HS-5 (cell line): ENCODE measurements at regions not wholly inside any gene's neighbourhood (a gene's known extent, or its start where the extent isn't known, plus 50 kb on each side); places are given as distances from the start of the nearest gene placed in this dataset.
"Not testable (repeated sequence)": the region's sequence is repeated elsewhere in the genome, so short reads cannot be mapped to it uniquely, and the experiment has no call there.

ENCODE experiments used
- DNase-seq: peaks from one replicate; pipeline ENCODE4 v3.0.0-alpha.2; 2012; ENCODE audit warnings: low read depth

DNA sequence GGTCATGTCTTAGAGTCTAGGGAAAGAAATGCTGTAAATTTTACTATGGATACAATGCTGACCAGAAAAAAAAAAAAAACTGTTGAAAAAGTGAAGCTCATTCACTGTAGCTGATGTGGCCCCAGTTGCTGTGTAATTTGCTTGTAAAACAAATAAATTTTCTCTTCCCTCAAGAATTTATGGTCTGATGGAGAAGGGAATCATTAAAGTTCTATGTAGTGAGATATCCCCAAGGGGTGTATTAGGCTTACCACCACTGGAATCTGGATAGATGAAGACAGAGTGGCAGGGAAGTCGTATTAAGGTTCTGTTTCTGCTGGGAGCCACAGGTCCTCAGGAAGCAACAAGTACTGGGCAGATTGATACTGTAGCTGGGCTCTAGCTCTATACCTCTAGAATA lies 860.0 kb downstream of the LTN1 start:
- DNase-seq, result no peak

GRCh38 chr21:28127175-28127785 lies 865.4 kb downstream of the LTN1 start:
- DNase-seq, result no peak

- DNase-seq, result no peak
These were observed 866.0 kb downstream of the LTN1 start for GRCh38 chr21:28126521-28127174.

DNA sequence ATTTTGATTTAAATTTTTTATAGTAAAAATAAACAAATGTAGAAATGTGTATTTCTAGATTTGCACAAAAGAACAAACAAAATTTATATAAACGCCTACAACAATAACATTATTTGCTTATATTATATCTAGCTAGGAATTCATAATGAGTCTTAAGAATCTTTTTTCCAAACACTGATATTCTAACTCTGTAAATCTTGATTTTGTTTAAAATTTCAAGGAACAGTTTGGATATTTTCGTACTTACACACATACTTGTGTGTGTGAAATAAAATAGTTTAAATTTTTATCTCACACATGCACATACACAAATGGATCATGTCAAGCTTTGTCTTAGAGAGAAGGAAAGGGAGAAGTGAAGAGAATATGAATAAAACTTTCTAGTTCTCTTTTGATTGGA lies 868.1 kb downstream of the LTN1 start:
- DNase-seq, result no peak

DNA sequence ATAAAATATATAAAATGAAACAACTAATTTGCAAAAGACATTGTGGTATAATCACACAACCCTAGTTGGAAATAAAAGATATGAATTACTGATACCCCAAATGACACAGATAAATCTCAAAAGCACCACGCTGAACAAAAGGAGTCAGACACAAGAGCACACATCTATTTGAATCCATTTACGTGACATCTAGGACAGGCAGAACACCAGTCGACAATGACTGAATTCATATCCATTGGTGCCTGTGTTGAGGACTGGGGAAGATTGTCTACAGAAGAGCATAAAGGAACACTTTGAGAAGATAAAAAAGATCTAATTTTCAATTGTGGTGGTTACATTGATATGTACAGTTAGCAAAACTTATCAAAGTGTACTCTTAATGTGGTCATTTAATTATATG lies 874.1 kb downstream of the LTN1 start:
- DNase-seq, result no peak

- not testable (repeated sequence) for DNase-seq
These were observed 877.7 kb downstream of the LTN1 start for GRCh38 chr21:28114986-28115385.

GRCh38 chr21:28113718-28114117 lies 879.0 kb downstream of the LTN1 start:
- DNase-seq, result no peak

GRCh38 chr21:28112511-28112910 lies 880.2 kb downstream of the LTN1 start:
- DNase-seq, result no peak

DNA sequence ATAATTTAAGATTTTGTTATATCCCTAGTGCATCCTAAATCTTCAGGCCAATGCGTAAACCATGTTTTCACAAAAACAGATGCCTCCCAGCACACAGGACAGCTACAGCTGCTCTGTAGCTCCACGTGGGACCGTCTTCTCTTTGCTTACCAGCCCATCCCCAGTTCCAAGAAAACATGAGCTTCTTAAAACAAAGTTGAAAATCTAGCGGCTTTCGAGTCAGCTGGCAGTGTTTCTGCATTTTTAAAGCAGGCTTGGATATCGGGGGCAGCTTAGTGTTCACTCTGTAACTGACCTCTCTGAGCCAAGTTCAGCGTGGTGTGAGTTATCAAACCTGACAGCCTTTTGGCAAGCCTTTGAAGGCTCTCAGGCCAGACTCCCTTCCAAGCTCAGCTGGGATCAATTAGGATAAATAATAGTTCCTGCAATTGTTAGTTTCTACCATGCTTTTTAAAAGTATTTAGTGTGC lies 881.5 kb downstream of the LTN1 start:
- no peak for DNase-seq

DNA sequence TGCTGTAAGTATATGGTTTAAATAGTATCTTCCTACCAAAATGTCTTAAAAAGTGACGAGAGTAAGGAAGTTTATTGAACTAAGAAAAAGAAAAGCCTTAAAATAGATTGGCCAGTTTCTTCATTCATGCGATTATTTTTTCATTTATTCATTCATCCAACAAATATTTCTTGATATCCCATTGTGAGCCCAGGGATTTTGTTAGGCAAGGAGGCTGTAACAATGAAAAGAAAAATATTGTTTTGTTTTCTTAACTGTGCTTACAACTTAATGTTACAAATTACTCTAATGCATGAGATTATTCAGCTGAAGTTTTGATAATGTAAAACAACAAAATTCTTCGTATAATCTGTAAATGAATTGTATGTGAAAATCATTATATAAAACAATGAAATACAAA lies 882.0 kb downstream of the LTN1 start:
- no peak for DNase-seq

DNA sequence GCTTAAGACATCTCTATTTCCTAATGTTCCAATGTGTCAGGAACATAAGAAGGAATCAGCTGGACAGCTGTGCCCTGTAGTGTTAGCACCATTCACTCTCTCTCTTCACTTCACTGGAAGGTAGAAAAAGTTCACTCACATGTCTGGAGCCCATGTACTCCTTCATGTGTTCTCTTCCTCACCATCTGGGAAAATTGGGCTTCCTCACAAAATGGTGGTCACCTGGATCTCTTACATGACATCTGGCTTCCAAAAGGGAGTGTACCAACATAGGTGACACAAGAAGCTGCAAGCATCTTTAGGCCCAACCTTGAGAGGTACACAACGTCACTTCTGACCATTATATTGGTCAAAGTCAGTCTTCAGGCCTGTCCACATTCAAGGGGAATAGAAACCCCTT lies 882.6 kb downstream of the LTN1 start:
- no peak for DNase-seq

DNA sequence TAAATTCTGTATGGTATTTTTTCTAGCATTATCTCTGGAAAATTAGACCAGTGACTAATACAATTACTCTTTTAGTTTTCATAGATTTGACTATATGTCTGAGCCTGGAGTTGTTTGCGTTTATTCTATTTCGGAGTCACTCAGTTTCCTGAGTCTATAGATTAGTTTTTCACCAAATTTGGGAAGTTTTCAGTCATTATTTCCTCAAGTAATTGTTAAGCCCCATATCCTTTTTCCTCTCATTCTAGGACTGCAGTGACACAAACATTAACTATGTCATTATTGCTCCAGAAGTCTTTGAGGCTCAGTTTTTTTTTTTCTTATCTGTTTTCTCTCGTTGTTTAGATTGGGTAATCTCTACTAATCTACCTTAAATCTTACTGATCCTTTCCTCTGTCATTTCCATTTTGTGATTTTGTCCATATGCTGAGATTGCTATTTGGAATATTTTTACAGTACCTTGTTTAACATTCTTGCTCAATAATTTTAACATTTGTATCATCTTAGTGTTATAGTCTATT lies 886.2 kb downstream of the LTN1 start:
- DNase-seq, result no peak

DNA sequence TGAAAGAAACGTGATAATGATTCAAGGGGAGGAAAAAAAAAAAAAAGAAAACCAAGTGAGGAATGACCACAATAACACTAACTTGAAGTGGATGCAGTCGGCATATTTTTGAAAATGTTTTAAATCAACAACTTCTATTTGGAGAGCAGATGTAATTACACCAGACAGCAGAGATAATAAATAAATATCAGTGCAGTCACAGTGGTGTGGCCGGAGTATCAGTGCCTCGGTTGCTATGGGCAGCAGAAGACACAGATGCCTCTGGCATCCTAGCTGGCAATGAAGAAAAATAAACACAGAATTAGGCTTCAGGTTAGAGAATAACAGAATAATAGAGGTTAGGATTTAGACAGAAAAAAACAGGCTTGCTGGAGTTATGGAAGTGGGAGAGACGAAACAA lies 888.3 kb downstream of the LTN1 start:
- no peak for DNase-seq

- no peak for DNase-seq
These were observed 892.3 kb downstream of the LTN1 start for GRCh38 chr21:28100366-28100765.

DNA sequence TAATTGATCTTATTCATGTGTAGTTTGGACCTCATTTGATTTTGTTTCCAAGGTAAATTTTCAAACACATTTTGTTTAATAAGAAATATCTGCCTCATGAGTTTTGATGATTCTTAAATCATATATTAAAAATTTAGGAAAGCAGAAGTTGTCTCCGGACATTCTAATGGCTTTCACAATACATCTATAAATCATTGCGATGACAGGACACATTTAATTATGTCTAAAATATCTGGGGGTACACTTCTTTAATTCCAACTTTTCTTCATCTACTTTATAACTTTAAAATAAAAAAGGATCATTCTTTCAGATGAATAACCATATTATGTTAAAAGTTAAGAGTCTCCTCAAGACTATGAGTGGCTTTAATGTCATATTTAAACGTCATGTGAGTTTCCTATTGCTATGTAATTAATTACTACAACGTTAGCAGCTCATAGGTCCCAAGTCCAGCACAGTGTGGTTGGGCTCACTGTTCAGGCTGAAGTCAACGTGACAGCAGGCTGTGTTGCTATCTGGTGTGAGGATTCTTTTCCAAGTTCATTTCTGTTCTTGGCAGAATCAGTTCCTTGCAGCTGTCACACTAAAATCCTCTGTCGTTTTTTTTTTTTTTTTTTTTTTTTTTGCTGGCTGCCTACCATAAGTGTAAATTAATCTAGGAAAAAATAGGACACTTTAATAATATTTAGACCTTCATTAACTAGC lies 893.5 kb downstream of the LTN1 start:
- no peak for DNase-seq

- no peak for DNase-seq
These were observed 901.2 kb downstream of the LTN1 start for GRCh38 chr21:28091466-28091865.

GRCh38 chr21:28090546-28090945 lies 902.1 kb downstream of the LTN1 start:
- DNase-seq, result no peak

- DNase-seq, result no peak
These were observed 902.9 kb downstream of the LTN1 start for GRCh38 chr21:28089599-28090441.

DNA sequence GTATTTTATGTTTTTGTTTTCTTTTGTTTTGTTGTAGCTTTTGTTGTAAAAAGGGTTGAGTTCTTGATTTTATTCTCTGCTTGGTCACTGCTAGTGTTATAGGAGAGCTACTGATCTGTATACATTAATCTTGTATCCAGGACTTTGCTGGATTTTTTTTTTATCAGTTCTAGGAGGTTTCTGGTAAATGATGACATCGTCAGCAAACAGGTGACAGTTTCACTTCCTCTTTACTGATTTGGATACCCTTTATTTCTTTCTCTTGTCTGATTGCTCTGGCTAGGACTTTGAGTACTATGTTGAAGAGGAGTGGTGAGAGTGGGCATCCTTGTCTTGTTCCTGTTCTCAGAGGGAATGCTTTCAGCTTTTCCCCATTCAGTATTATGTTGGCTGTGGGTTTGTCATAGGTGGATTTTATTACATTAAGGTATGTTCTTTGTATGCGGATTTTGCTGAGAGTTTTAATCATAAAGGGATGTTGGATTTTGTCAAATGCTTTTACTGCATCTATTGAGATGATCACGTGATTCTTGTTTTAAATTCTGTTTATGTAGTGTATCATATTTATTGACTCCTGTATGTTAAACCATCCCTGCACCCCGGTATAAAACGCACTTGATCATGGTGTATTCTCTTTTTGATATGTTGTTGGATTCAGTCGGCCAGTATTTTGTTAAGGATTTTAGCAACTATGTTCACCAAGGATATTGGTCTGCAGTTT lies 905.7 kb downstream of the LTN1 start:
- DNase-seq, result no peak

GRCh38 chr21:28084951-28085350 lies 907.7 kb downstream of the LTN1 start:
- no peak for DNase-seq

DNA sequence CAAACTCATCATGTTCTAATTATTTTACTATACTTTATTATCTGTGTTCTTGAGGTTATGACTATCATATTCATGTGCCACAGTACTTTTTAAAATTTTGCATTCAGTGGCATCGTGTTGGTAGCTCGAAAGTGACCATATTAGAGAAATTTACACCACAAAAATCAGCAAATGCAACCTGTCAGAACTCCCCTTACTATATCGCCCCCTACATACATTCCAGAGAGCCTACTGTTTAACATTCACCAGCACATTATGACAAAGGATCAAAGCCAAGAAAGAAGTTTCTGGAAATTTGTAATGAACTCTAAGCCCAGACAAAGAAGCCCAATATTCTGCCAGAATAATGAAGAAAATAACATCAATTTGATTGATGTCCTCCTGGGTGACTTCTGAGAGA lies 909.3 kb downstream of the LTN1 start:
- DNase-seq, result no peak

DNA sequence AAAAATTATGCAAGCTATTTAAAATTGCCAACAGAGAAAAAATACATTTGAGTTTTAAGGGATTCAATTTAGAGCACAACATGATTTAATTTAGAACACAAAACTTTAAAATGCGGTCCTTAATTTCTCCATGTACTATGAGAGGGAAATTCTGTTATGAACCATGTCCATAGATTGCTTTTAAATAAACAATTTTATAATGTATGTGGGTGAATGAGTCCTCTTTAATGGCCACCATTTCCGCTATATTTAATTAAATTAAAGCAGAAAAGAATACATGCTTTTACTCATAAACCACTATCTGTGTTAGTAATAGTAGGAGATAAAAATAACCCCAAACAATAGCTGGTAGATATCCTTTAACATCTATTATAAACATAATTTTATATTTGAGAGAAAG lies 914.6 kb downstream of the LTN1 start:
- DNase-seq, result no peak
